NCI-H2107 treated with DMSO at 0.1 percent for 48 hours (cell line): ENCODE measurements at regions not wholly inside any gene's neighbourhood (a gene's known extent, or its start where the extent isn't known, plus 50 kb on each side); places are given as distances from the start of the nearest gene placed in this dataset.

Source experiments
- DNase-seq: peaks from one replicate; lab custom pipeline; 2025; ENCODE audit not compliant: unreplicated experiment; lab: John Stamatoyannopoulos, UW

- no peak for DNase-seq
Measured at GRCh38 chr2:195021711-195022507, 635.1 kb upstream of the SLC39A10 start.

GRCh38 chr2:195018462-195018861, 638.6 kb upstream of the SLC39A10 start:
- DNase-seq = no peak

- DNase-seq = no peak
Measured at GRCh38 chr2:195017890-195018289, 639.1 kb upstream of the SLC39A10 start.

- DNase-seq = no peak
Measured at GRCh38 chr2:195016841-195017240, 640.2 kb upstream of the SLC39A10 start.

- no peak for DNase-seq
Measured at GRCh38 chr2:195009202-195009601, 647.8 kb upstream of the SLC39A10 start.

GRCh38 chr2:195006856-195007255, 650.2 kb upstream of the SLC39A10 start:
- no peak for DNase-seq

- no peak for DNase-seq
Measured at GRCh38 chr2:195003881-195004471, 653.0 kb upstream of the SLC39A10 start.

GRCh38 chr2:195001924-195002323, 655.1 kb upstream of the SLC39A10 start:
- DNase-seq = no peak

- DNase-seq = no peak
Measured at GRCh38 chr2:194999771-195000170, 657.3 kb upstream of the SLC39A10 start.

- no peak for DNase-seq
Measured at GRCh38 chr2:194992648-194993047, 664.4 kb upstream of the SLC39A10 start.

- DNase-seq = no peak
Measured at GRCh38 chr2:194985258-194985657, 671.8 kb upstream of the SLC39A10 start.

- no peak for DNase-seq
Measured at GRCh38 chr2:194962254-194962653, 694.8 kb upstream of the SLC39A10 start.

GRCh38 chr2:194954218-194954617, 702.8 kb upstream of the SLC39A10 start:
- no peak for DNase-seq

GRCh38 chr2:194946826-194947225, 710.2 kb upstream of the SLC39A10 start:
- DNase-seq = no peak

GRCh38 chr2:194938066-194938465, 719.0 kb upstream of the SLC39A10 start:
- no peak for DNase-seq

GRCh38 chr2:194927489-194927888, 729.5 kb upstream of the SLC39A10 start:
- DNase-seq = no peak

- DNase-seq = no peak
Measured at GRCh38 chr2:194926873-194927272, 730.2 kb upstream of the SLC39A10 start.

- no peak for DNase-seq
Measured at GRCh38 chr2:194925742-194926141, 731.3 kb upstream of the SLC39A10 start.

- no peak for DNase-seq
Measured at GRCh38 chr2:194917519-194917918, 739.5 kb upstream of the SLC39A10 start.

GRCh38 chr2:194915485-194915884, 741.5 kb upstream of the SLC39A10 start:
- DNase-seq = no peak

- no peak for DNase-seq
Measured at GRCh38 chr2:194907569-194907968, 749.5 kb upstream of the SLC39A10 start.

- DNase-seq = no peak
Measured at GRCh38 chr2:194896871-194897270, 760.2 kb upstream of the SLC39A10 start.

GRCh38 chr2:194883711-194884110, 773.3 kb upstream of the SLC39A10 start:
- no peak for DNase-seq
